Skeletal muscle tissue (tissue), 3 donors: ENCODE measurements at regions not wholly inside any gene's neighbourhood (a gene's known extent, or its start where the extent isn't known, plus 50 kb on each side); places are given as distances from the start of the nearest gene placed in this dataset.

ENCODE experiments used
- H3K27ac ChIP-seq: one replicate; pipeline ENCODE4 v1.7.0; 2013; ENCODE audit warnings: mild to moderate bottlenecking, low read depth, low read length, inconsistent platforms
- H3K27me3 ChIP-seq, 3 donors: one replicate each; pipeline ENCODE4 v1.7.0; 2013; ENCODE audit warnings: low read length in 3 of 3; ENCODE audit not compliant: control insufficient read depth in 3 of 3, insufficient read depth in 3 of 3
- H3K36me3 ChIP-seq, 3 donors: one replicate each; pipeline ENCODE4 v1.7.0; 2013; ENCODE audit warnings: low read length in 3 of 3; ENCODE audit not compliant: control insufficient read depth in 3 of 3, insufficient read depth in 3 of 3
- H3K4me1 ChIP-seq, 3 donors: one replicate each; pipeline ENCODE4 v1.7.0; 2013; ENCODE audit warnings: low read length in 3 of 3, mild to moderate bottlenecking in 3 of 3; ENCODE audit not compliant: control insufficient read depth in 3 of 3, insufficient read depth in 3 of 3
- H3K4me3 ChIP-seq, 3 donors: one replicate each; pipeline ENCODE4 v1.7.0; 2013; ENCODE audit warnings: low read length in 3 of 3
- H3K9ac ChIP-seq, 3 donors: one replicate each; pipeline ENCODE4 v1.7.0; 2013; ENCODE audit warnings: low read length in 3 of 3, mild to moderate bottlenecking in 3 of 3, moderate library complexity in 2 of 3, low read depth in 1 of 3
- H3K9me3 ChIP-seq, 3 donors: one replicate each; pipeline ENCODE4 v1.7.0; 2013; ENCODE audit warnings: low read length in 3 of 3; ENCODE audit not compliant: control insufficient read depth in 3 of 3
- donor health status: Osteomylitis.

DNA sequence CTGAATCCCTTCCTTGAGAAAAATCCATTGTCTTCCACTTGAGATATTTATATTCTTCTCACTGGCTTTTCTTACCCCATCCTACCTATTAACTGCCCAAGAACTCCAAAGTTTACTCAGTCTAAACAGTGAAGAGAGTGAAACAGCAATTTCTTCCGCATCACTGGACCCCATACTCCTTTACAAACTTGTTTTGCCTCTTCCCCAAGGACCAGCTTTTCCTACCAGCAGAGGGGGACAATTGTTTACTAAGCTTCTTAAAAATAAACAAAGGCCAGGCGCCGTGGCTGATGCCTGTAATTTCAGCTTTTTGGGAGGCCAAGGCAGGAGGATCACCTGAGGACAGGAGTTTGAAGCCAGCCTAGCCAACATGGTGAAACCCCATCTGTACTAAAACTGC lies 52.0 kb downstream of the LRATD1 start:
- Histone ChIP-seq H3K36me3 (no peaks in the 10 kb centered on the region), H3K9ac (no peak overlapping the region), H3K4me3 (no peak overlapping the region), H3K27ac (no peak overlapping the region), H3K4me1 (no peaks in the 10 kb centered on the region), H3K27me3 (no peaks in the 10 kb centered on the region), H3K9me3 (no peaks in the 10 kb centered on the region)

DNA sequence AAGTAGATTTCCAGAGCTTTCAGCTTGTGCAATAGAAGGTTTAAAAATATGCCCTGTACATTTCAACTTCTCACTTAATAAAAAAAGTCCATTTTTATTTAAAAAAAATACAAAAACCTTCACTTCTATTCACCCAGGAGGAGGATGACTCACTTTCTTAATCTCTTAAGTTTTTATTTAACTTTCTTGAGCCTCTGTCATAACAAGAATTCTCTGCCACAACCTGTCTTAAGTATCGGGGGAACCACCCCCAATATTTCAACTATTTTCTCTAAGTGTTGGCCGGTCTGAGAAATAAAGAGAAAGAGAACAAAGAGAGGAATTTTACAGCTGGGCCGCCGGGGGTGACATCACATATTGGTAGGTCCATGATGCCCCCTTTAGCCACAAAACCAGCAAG lies 58.4 kb downstream of the LRATD1 start:
- Histone ChIP-seq H3K4me1 (no peaks in the 10 kb centered on the region), H3K9me3 (no peaks in the 10 kb centered on the region), H3K9ac (no peak overlapping the region), H3K36me3 (no peaks in the 10 kb centered on the region), H3K4me3 (no peak overlapping the region), H3K27me3 (no peaks in the 10 kb centered on the region), H3K27ac (no peak overlapping the region)

DNA sequence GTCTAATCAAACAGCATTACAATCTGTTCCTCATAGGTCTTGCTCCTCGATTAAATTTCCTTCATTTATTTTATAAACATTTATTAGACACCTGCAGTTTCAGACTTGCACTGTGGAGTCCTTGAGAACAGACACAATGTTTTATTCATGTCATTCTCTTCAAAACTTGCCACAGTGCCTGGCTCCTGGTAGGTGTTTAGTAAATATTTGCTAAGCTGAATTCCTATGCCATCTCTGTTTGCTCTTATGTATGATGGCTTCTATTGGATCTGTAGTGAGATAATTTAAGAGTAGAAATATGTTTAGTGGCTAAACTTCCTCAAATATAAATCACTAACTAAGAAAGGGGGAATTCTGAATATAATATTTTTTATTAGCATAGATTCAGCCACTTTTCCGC lies 61.4 kb downstream of the LRATD1 start:
- no peaks in the 10 kb centered on the region for H3K27me3 ChIP-seq
- H3K36me3 ChIP-seq: no peaks in the 10 kb centered on the region
- H3K4me3 ChIP-seq: no peak overlapping the region
- no peak overlapping the region for H3K27ac ChIP-seq
- no peak overlapping the region for H3K9ac ChIP-seq
- H3K9me3 ChIP-seq: no peaks in the 10 kb centered on the region
- H3K4me1 ChIP-seq: no peaks in the 10 kb centered on the region

DNA sequence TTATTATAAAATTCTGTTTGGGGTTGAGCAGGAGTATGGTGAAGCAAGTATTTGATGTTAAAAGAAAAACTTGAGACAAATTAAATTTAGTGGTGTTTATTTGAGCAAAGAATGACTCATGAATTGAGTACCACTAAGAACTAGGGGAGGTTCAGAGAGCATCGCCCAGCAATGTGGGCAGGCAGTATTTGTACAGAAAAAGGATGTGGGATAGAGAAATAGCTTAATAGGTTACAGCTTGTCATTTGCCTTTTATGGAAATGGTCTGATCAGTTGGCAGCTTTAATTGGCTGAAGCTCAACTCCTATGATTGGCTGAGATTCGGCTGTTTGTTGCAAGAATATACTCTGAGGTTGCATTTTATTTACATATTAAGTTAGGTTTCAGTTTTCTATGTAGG lies 68.2 kb downstream of the LRATD1 start:
- Histone ChIP-seq H3K36me3 (no peaks in the 10 kb centered on the region), H3K9me3 (no peaks in the 10 kb centered on the region), H3K9ac (no peak overlapping the region), H3K27me3 (no peaks in the 10 kb centered on the region), H3K4me1 (no peaks in the 10 kb centered on the region), H3K27ac (no peak overlapping the region), H3K4me3 (no peak overlapping the region)

DNA sequence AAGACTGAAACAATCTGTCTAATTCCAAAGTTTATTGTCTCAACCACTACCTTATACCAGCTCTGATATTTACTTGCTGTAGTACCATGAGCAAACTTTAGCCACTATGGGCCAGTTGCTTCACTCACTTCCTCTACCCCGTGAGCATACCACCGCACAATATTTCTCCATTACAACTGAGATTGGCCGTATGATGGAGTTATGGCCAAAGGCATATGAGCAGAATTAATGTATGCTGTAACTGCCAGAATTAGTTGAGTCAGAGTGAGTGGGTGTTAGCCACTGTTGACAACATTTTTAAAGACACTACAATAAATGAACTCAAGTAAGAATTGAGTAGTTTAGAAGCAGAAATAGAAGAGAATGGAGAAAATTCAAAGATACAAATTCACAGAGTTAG lies 69.7 kb downstream of the LRATD1 start:
- Histone ChIP-seq H3K27me3 (no peaks in the 10 kb centered on the region), H3K27ac (no peak overlapping the region), H3K4me3 (no peak overlapping the region), H3K9ac (no peak overlapping the region), H3K9me3 (no peaks in the 10 kb centered on the region), H3K36me3 (no peaks in the 10 kb centered on the region), H3K4me1 (no peaks in the 10 kb centered on the region)

DNA sequence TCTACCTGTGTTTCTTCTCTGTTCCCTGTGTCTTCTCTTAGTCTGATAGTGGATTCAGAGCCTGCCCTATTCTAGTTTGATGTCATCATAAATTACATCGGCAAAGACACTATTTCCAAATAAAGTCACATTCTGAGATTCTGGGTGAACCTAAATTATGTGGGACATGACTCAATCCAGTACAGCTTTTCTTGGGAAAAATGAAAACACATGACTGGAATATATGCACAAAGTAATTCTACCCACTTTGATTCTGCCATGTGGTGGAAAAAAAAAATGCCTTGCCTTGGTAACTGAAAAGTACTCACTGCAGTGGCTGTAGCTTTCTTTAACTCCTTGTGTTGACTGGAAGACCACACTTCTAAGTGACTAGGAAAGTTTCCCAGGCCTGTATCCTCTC lies 73.7 kb downstream of the LRATD1 start:
- Histone ChIP-seq H3K4me3 (no peak overlapping the region), H3K9me3 (no peaks in the 10 kb centered on the region), H3K27me3 (no peaks in the 10 kb centered on the region), H3K9ac (no peak overlapping the region), H3K36me3 (no peaks in the 10 kb centered on the region), H3K27ac (no peak overlapping the region), H3K4me1 (no peaks in the 10 kb centered on the region)

DNA sequence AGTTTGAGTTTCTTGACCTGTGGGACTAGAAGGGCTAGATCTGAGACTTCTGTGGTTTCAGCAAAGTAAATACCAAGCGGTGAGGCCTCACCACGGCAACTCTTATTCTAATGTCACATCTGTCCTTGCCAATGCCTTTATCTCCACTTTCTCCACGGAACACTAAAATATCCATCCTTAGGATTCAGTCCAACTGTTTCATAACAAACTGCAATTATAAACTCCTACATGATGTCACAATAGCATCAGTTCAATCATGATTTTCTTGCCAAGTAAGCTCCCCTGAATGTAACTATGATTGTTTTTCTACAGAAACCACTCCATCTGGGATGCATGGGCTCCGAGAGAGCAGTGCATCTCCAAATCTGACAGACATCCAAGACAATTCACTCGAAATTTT lies 79.6 kb downstream of the LRATD1 start:
- Histone ChIP-seq H3K36me3 (no peaks in the 10 kb centered on the region), H3K4me1 (no peaks in the 10 kb centered on the region), H3K27ac (no peak overlapping the region), H3K4me3 (no peak overlapping the region), H3K9me3 (no peaks in the 10 kb centered on the region), H3K27me3 (no peaks in the 10 kb centered on the region), H3K9ac (no peak overlapping the region)

DNA sequence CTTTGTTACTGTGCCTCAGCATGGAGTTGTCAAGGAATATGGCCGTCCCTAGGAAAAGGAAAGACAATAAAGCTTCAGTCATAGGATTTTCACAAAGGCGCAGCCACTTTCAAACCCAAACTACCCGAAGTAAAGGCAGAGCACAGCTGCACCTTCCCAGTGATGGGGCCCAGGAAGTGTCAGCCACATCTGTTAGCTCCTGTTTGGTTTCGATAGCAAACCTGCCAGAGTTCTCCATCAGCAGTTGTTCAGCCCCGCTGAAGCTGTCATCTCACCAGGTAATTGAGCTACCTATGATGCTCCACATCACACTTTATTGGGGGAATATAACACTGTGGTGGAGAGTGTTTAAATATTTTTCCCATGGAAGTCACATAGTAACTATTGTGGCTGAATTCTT lies 80.7 kb downstream of the LRATD1 start:
- Histone ChIP-seq H3K9me3 (no peaks in the 10 kb centered on the region), H3K27ac (no peak overlapping the region), H3K36me3 (no peaks in the 10 kb centered on the region), H3K27me3 (no peaks in the 10 kb centered on the region), H3K4me1 (no peaks in the 10 kb centered on the region), H3K9ac (no peak overlapping the region), H3K4me3 (no peak overlapping the region)

DNA sequence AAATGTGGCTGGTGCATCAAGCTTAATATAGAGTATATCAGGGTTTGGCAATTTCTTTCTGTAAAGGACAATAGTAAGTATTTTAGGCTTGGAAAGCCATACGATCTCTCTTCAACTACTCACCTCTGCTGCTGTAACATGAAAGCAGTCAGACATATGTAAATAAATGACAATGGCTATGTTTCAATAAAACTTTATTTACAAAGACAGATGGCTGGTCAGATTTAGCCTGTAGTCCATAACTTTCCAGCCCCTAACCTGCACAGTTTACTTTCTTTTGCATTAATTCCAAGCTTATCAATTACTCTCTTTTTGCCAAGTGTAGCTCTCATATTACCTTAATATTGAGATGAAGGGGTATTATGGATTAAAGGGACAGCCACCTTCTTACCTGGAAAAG lies 83.1 kb downstream of the LRATD1 start:
- H3K9me3 ChIP-seq: no peaks in the 10 kb centered on the region
- no peak overlapping the region for H3K4me3 ChIP-seq
- H3K27me3 ChIP-seq: no peaks in the 10 kb centered on the region
- no peak overlapping the region for H3K27ac ChIP-seq
- no peaks in the 10 kb centered on the region for H3K4me1 ChIP-seq
- no peaks in the 10 kb centered on the region for H3K36me3 ChIP-seq
- no peak overlapping the region for H3K9ac ChIP-seq

DNA sequence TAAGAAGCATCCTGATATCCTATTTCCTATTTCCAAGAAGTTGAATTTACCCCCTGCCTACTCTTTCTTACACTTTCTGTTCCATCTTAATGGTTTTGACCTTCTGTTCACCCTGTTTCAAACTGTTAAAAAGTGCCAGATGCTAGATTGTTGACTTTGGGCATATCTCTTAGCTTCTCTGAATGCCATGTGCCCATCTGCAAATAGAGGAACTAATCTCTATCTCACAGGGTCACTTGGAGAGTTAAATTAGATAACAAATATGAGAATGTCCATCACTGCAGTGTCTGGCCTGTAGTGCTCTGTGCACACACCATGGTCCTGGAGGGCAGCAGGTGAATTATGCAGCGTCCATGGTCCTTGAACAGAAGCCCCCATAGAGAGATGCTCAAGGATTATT lies 83.8 kb downstream of the LRATD1 start:
- no peak overlapping the region for H3K27ac ChIP-seq
- no peak overlapping the region for H3K4me3 ChIP-seq
- H3K9ac ChIP-seq: no peak overlapping the region
- no peaks in the 10 kb centered on the region for H3K4me1 ChIP-seq
- no peaks in the 10 kb centered on the region for H3K36me3 ChIP-seq
- no peaks in the 10 kb centered on the region for H3K9me3 ChIP-seq
- H3K27me3 ChIP-seq: no peaks in the 10 kb centered on the region

DNA sequence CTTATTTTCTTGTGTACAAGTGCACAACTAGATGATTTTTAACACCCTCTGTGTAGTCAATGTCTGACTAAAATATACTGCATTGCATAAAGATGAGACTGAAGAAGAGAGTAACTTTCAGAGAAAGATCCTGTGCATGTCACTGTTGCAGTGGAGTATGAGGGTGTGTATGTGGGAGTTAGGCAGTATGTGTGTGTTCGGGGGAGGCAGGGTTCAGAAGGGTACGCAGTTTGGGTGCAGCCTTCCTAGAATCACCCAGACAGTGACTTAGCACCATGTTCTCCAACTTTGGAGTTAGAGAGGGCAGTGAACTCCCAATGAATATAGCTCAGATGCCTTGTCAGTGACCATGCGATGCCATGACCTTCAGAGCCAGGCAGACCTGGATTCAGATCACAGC lies 84.6 kb downstream of the LRATD1 start:
- Histone ChIP-seq H3K27ac (no peak overlapping the region), H3K4me1 (no peaks in the 10 kb centered on the region), H3K9ac (no peak overlapping the region), H3K9me3 (no peaks in the 10 kb centered on the region), H3K36me3 (no peaks in the 10 kb centered on the region), H3K4me3 (no peak overlapping the region), H3K27me3 (no peaks in the 10 kb centered on the region)
